BE2C (cell line): ENCODE measurements at regions not wholly inside any gene's neighbourhood (a gene's known extent, or its start where the extent isn't known, plus 50 kb on each side); places are given as distances from the start of the nearest gene placed in this dataset.

Experiments used
- DNase-seq: peaks from one replicate; pipeline ENCODE4 v3.0.0-alpha.2; 2020
- H3K27me3 ChIP-seq: fragments of 250-450 bp; sonication (Bioruptor Pico); 2 replicates; pipeline ENCODE4 v1.5.1; 2020; ENCODE audit warnings: mild to moderate bottlenecking
- H3K36me3 ChIP-seq: fragments of 250-450 bp; sonication (Bioruptor Pico); 2 replicates; pipeline ENCODE4 v1.5.1; 2020; ENCODE audit warnings: mild to moderate bottlenecking
- H3K4me1 ChIP-seq: fragments of 250-450 bp; sonication (Bioruptor Pico); 2 replicates; pipeline ENCODE4 v1.5.1; 2020
- H3K4me3 ChIP-seq: 2 replicates; pipeline ENCODE4 v1.5.1; 2011; ENCODE audit warnings: low read depth, low read length
- H3K9me3 ChIP-seq: fragments of 250-450 bp; sonication (Bioruptor Pico); 2 replicates; pipeline ENCODE4 v1.5.1; 2020
- TF ChIP-seq, protein P1 (sequence below): IDR thresholded peaks from 2 replicates; pipeline ENCODE4 v1.5.1; 2012; ENCODE audit warnings: mild to moderate bottlenecking, low read depth, low read length

GRCh38 chr2:6213056-6213780 is 521.0 kb downstream of the SOX11 start:
- TF ChIP-seq, protein P1, sequence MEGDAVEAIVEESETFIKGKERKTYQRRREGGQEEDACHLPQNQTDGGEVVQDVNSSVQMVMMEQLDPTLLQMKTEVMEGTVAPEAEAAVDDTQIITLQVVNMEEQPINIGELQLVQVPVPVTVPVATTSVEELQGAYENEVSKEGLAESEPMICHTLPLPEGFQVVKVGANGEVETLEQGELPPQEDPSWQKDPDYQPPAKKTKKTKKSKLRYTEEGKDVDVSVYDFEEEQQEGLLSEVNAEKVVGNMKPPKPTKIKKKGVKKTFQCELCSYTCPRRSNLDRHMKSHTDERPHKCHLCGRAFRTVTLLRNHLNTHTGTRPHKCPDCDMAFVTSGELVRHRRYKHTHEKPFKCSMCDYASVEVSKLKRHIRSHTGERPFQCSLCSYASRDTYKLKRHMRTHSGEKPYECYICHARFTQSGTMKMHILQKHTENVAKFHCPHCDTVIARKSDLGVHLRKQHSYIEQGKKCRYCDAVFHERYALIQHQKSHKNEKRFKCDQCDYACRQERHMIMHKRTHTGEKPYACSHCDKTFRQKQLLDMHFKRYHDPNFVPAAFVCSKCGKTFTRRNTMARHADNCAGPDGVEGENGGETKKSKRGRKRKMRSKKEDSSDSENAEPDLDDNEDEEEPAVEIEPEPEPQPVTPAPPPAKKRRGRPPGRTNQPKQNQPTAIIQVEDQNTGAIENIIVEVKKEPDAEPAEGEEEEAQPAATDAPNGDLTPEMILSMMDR, result no peak
- DNase-seq, result no peak
- H3K4me3 ChIP-seq, result no peak overlapping the region
- no peaks in the 10 kb centered on the region for H3K4me1 ChIP-seq
- no peaks in the 10 kb centered on the region for H3K36me3 ChIP-seq
- H3K9me3 ChIP-seq, result no peaks in the 10 kb centered on the region
- H3K27me3 ChIP-seq, result no peaks in the 10 kb centered on the region

DNA sequence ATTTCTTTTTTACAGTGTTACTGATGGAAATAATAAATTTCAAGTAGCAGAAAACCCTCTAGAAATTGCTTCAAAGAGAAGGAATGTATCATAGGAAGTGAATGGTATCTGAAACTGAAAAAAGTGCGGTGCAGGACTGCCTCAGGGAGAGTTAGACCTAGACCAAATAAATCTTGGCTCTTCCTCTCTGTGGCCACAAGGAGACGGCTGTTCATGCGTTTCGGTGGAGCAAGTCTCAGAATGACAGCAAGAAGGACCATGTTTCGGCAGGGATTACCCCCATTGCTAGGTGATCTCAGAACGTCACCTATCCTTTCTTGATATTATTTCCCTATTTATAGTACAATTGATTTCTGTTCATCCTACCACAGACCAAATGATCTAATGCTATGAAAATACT is 522.3 kb downstream of the SOX11 start:
- Histone ChIP-seq H3K27me3 (no peaks in the 10 kb centered on the region), H3K4me3 (no peak overlapping the region), H3K36me3 (no peaks in the 10 kb centered on the region), H3K4me1 (no peaks in the 10 kb centered on the region), H3K9me3 (no peaks in the 10 kb centered on the region)
- no peak for DNase-seq
- TF ChIP-seq, protein P1, result no peak

- Histone ChIP-seq H3K27me3 (no peaks in the 10 kb centered on the region), H3K4me1 (no peaks in the 10 kb centered on the region), H3K4me3 (no peak overlapping the region), H3K36me3 (no peaks in the 10 kb centered on the region), H3K9me3 (no peaks in the 10 kb centered on the region)
- DNase-seq, result no peak
- TF ChIP-seq, protein P1, result no peak
These were observed 522.9 kb downstream of the SOX11 start for GRCh38 chr2:6215053-6215452.

GRCh38 chr2:6216234-6216633 is 524.0 kb downstream of the SOX11 start:
- H3K9me3 ChIP-seq, result no peaks in the 10 kb centered on the region
- H3K36me3 ChIP-seq, result no peaks in the 10 kb centered on the region
- H3K4me1 ChIP-seq, result no peaks in the 10 kb centered on the region
- no peak for DNase-seq
- H3K4me3 ChIP-seq, result no peak overlapping the region
- TF ChIP-seq, protein P1, result no peak
- no peaks in the 10 kb centered on the region for H3K27me3 ChIP-seq

- no peaks in the 10 kb centered on the region for H3K36me3 ChIP-seq
- H3K9me3 ChIP-seq, result no peaks in the 10 kb centered on the region
- no peaks in the 10 kb centered on the region for H3K27me3 ChIP-seq
- H3K4me3 ChIP-seq, result no peak overlapping the region
- no peak for DNase-seq
- no peaks in the 10 kb centered on the region for H3K4me1 ChIP-seq
- TF ChIP-seq, protein P1, result no peak
These were observed 526.7 kb downstream of the SOX11 start for GRCh38 chr2:6218926-6219325.

GRCh38 chr2:6219906-6220305 is 527.7 kb downstream of the SOX11 start:
- Histone ChIP-seq H3K4me3 (no peak overlapping the region), H3K9me3 (no peaks in the 10 kb centered on the region), H3K27me3 (no peaks in the 10 kb centered on the region), H3K4me1 (no peaks in the 10 kb centered on the region), H3K36me3 (no peaks in the 10 kb centered on the region)
- TF ChIP-seq, protein P1, result no peak
- no peak for DNase-seq
